ENCODE measurements at regions not wholly inside any gene's neighbourhood (a gene's known extent, or its start where the extent isn't known, plus 50 kb on each side); places are given as distances from the start of the nearest gene placed in this dataset.

- DNase-seq = no peak
Measured at GRCh38 chr5:125408448-125409233, 662.2 kb upstream of the ZNF608 start.

GRCh38 chr5:125409234-125409860, 662.9 kb upstream of the ZNF608 start:
- DNase-seq = no peak

GRCh38 chr5:125409861-125410536, 663.6 kb upstream of the ZNF608 start:
- no peak for DNase-seq

- DNase-seq = no peak
Measured at GRCh38 chr5:125410537-125411070, 664.2 kb upstream of the ZNF608 start.

GRCh38 chr5:125411071-125411743, 664.8 kb upstream of the ZNF608 start:
- DNase-seq = peak; percentile 66

GRCh38 chr5:125411744-125412560, 665.5 kb upstream of the ZNF608 start:
- peak; percentile 45 for DNase-seq

- DNase-seq = peak; percentile 89
Measured at GRCh38 chr5:125412561-125413495, 666.4 kb upstream of the ZNF608 start.

- DNase-seq = no peak
Measured at GRCh38 chr5:125413496-125414274, 667.2 kb upstream of the ZNF608 start.

GRCh38 chr5:125415126-125415525, 668.7 kb upstream of the ZNF608 start:
- no peak for DNase-seq

GRCh38 chr5:125416055-125416454, 669.6 kb upstream of the ZNF608 start:
- no peak for DNase-seq

- DNase-seq = no peak
Measured at GRCh38 chr5:125421006-125421405, 674.6 kb upstream of the ZNF608 start.

GRCh38 chr5:125422342-125422741, 675.9 kb upstream of the ZNF608 start:
- no peak for DNase-seq

GRCh38 chr5:125424402-125425141, 678.1 kb upstream of the ZNF608 start:
- no peak for DNase-seq

- DNase-seq = no peak
Measured at GRCh38 chr5:125429498-125429897, 683.1 kb upstream of the ZNF608 start.

GRCh38 chr5:125433457-125433856, 687.0 kb upstream of the ZNF608 start:
- DNase-seq = no peak

- DNase-seq = no peak
Measured at GRCh38 chr5:125439243-125439642, 692.8 kb upstream of the ZNF608 start.

- no peak for DNase-seq
Measured at GRCh38 chr5:125440905-125441304, 694.5 kb upstream of the ZNF608 start.

GRCh38 chr5:125446986-125447385, 700.5 kb upstream of the ZNF608 start:
- DNase-seq = no peak

GRCh38 chr5:125450771-125451170, 704.3 kb upstream of the ZNF608 start:
- DNase-seq = no peak
